SH-SY5Y (cell line): ENCODE measurements at regions not wholly inside any gene's neighbourhood (a gene's known extent, or its start where the extent isn't known, plus 50 kb on each side); places are given as distances from the start of the nearest gene placed in this dataset.

ENCODE experiments used
- GATA2 ChIP-seq: IDR thresholded peaks from 2 replicates; pipeline ENCODE4 v1.6.1; 2011; ENCODE audit warnings: mild to moderate bottlenecking, low read depth, low read length
- GATA3 ChIP-seq: IDR thresholded peaks from 2 replicates; pipeline ENCODE4 v1.6.1; 2011; ENCODE audit warnings: low read depth, mild to moderate bottlenecking, low read length, moderate library complexity

GRCh38 chr4:24405341-24405740, 179.0 kb downstream of the DHX15 start:
- TF ChIP-seq GATA2 (no peak), GATA3 (no peak)
